GM19099 (cell line): ENCODE measurements at regions not wholly inside any gene's neighbourhood (a gene's known extent, or its start where the extent isn't known, plus 50 kb on each side); places are given as distances from the start of the nearest gene placed in this dataset.

Experiments
- POLR2A ChIP-seq: IDR thresholded peaks from 3 replicates; pipeline ENCODE4 v1.6.1; 2011; ENCODE audit warnings: low read depth; ENCODE audit not compliant: insufficient read length; ENCODE audit errors: extremely low read depth

DNA sequence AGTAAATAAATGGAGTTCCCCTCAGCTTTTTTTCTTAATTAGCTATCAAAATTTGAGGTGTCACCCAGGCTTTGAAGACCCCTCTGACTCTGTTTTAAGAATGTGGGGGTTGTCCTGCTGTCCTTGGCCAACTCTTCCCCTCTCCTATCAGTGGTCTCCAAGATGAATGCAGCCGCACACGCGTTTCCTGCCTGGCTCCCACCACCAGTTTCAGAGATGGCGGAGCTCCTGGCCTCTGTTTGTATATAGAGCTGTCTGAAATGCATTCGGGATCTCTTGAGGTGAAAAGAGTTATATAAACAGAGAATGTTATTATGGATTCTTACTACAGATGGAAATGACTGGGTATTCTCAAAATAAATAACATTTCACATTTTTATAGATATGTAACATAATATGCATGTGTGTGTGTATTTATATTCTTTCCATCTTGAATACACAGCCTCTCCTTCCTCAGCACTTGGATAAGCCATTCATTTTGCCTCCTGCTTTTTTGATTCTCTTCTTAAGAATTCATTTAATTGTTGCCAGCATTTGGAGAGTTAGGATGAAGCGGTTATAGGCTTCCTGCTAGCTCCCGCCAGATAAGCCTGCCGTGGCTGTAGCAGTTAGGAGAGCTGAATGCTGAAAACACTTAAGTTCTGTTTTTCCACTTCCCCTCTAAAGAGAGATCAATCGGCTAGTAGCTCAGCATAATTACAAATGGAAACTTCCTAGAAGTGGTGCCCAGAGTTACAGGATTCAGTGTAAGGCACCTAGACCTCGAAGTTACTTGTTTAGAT is 659.3 kb upstream of the FANCL start:
- no peak for TF ChIP-seq POLR2A

DNA sequence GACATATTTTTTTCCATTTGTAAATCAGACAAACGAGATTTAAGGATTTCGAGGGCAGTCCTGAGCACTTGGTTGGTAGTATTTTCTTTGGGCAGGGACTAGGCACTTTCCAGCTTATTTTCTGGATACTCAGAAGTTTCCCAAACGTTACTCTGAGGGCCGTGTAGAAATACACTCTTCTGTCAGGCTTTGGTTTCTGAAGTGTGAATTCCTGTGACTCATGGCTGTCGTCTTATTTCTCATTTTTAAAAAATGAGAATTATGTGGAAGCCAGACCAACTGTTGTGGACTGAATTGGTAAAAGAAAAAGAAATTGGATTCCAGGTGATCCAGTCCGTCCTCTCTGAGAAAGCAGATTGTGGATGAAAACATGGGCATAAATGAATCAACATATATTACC is 658.6 kb upstream of the FANCL start:
- TF ChIP-seq POLR2A, result no peak

DNA sequence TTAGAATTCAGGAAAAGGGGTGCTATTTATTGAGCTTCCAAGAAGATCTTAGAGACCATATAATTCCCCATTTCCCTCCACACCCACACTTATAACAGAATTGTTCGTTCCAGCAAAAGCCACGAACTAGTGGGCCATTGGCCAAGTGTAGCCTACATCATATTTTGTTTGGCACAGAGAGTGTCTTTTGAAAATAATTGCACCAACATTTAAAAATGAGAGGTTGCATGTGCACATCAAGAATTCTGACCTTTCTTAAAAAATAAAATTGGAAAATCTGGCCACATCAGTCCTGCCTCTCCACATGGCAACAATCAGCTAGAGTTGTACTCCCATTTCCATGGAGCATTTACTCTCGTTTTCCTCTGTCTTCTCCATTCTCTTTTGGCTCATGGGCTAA is 655.5 kb upstream of the FANCL start:
- no peak for TF ChIP-seq POLR2A

- no peak for TF ChIP-seq POLR2A
These were observed 654.7 kb upstream of the FANCL start for GRCh38 chr2:58895857-58896256.

DNA sequence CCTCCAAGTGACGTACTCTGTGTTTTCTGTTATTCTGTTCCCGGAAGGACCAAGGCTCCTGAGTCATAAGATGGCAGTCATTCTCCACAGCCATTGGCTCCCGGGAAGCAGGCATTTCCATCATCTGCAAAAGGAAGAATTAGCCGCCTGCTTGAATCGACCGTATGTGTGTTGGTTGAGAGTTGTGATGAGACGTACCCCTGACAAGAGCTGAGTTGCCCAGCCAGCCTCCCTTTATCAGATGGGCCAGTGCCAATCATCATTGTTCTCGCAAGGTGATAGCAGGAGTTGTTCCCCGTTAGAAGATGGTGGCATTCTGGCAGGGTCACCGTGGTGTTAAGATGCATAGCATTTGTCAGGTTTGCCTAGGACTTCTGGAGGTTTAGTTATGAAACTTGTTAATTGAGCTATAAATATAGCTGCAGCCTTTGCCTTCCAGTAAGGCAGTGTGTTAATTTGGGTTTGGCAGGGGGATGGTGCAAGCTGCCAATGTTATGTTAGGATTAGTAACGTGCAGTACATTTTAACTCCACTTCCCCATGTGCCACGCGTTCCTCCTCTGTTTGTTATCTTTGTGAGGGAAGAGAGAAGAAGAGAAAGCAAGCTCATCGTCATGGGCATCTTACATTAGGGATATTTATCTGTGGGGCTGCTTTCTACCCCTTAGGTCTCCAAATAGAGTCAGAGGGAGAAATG is 652.7 kb upstream of the FANCL start:
- TF ChIP-seq POLR2A, result no peak

DNA sequence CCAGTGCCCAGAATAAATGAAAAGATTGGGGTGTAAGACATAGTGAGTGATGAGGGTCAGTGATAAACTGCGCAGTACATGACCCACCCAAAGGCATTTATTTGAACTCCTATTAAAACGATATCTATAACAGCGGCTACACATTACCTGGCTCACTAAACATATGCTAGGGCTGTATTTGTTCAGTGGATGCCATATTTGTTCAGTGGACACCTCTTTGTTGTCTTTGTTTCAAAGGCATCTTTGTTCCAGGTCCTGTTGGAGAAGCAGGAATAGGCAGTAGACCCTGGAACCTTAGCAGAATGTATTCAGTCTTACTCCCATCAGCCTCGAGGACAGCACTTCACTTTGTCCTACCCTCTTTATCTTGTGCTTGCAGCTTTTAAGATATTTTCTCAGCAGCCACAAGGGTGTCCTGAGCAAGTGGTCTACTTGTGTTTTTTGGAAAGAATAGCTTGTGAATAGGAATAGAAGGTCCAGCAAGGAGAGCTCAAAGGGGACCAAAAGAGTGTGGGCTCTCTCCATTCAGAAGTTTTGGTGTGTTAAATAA is 650.8 kb upstream of the FANCL start:
- no peak for TF ChIP-seq POLR2A

- no peak for TF ChIP-seq POLR2A
These were observed 649.9 kb upstream of the FANCL start for GRCh38 chr2:58890865-58891525.

DNA sequence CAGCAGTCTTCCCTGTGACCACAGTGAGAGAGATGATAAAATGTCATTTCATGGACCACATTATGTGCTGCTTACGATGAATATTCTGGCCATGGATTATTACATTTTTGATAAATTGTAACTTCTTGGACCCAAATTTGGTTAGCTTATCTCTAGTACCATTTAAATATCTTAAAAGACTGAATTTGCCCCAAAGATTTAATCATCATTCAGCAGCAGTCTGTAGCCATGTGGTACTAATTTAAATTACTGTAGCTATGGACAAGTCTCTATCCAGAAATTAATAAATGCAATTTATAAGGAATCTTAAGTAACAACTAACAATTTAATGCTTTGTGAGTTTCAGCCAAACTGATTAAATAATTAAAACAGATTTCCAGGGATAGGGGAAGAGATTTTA is 644.9 kb upstream of the FANCL start:
- no peak for TF ChIP-seq POLR2A

- TF ChIP-seq POLR2A, result no peak
These were observed 638.7 kb upstream of the FANCL start for GRCh38 chr2:58879834-58880233.

- TF ChIP-seq POLR2A, result no peak
These were observed 637.7 kb upstream of the FANCL start for GRCh38 chr2:58878778-58879177.

- no peak for TF ChIP-seq POLR2A
These were observed 635.0 kb upstream of the FANCL start for GRCh38 chr2:58876126-58876525.

DNA sequence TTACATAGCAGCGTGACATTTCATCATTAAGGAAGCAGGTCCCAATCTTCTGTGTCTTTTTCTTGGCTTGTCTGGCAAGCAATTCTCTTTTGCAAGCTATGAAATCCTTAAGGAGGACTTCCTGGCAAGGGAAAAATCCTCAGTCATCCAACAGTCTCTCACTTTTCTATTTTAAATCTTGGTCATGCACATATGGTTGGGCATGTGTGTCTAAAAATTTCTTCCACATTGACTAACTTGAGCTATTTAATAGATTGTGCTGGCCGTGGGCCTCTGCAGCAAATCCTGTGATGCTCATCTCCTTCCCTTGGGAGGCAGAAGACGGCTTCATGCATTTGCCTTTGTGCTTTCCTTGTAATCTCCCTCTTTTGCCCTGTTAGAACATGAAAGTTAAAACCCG is 634.3 kb upstream of the FANCL start:
- no peak for TF ChIP-seq POLR2A

- no peak for TF ChIP-seq POLR2A
These were observed 630.5 kb upstream of the FANCL start for GRCh38 chr2:58871469-58872142.

GRCh38 chr2:58870704-58871103 is 629.6 kb upstream of the FANCL start:
- no peak for TF ChIP-seq POLR2A

DNA sequence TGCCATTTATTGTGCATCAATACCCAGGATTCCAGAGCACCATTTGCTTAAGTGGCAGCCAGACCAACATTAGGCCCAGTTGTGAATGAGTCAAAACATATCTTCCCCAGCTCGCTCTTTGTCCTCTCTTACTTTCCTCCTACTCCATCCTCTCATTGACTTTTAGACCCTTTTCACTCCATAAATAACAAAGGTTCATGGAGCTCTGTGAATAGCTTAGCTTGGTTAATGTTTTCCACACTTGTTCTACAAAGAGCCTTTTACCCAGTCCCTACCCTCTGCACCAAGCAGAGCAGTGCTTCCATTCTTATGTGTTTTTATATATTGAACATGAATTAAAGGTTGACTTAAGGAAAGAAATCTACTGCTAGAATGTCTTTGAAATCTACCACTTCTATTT is 625.8 kb upstream of the FANCL start:
- TF ChIP-seq POLR2A, result no peak
